Transverse colon (tissue), 4 donors: ENCODE measurements at regions not wholly inside any gene's neighbourhood (a gene's known extent, or its start where the extent isn't known, plus 50 kb on each side); places are given as distances from the start of the nearest gene placed in this dataset.

Source experiments
- DNase-seq: peaks from one replicate; pipeline ENCODE4 v3.0.0-alpha.2; 2019
- H3K27ac ChIP-seq, 4 donors: fragments of 200-600 bp; sonication (generic); 2 replicates each; pipeline ENCODE4 v1.5.1; 2016 to 2018; ENCODE audit warnings: inconsistent platforms in 4 of 4
- H3K27me3 ChIP-seq: fragments of 200-600 bp; sonication (generic); 2 replicates; pipeline ENCODE4 v1.5.1; 2017; ENCODE audit warnings: inconsistent platforms
- H3K36me3 ChIP-seq, 4 donors: fragments of 200-600 bp; sonication (generic); 2 replicates each; pipeline ENCODE4 v1.5.1; 2017 to 2019; ENCODE audit warnings: inconsistent platforms in 4 of 4
- H3K4me1 ChIP-seq, 4 donors: fragments of 200-600 bp; sonication (generic); 2 replicates each; pipeline ENCODE4 v1.5.1; 2017 to 2020; ENCODE audit warnings: inconsistent platforms in 4 of 4
- H3K4me3 ChIP-seq, 4 donors: fragments of 200-600 bp; sonication (generic); 1 replicate in 1 of 4; 2 replicates in 3 of 4; pipeline versions ENCODE4 v1.5.1 to v1.6.1; 2017 to 2019; ENCODE audit warnings: inconsistent platforms in 4 of 4
- H3K9me3 ChIP-seq, 2 donors: fragments of 200-600 bp; sonication (generic); 2 replicates each; pipeline ENCODE4 v1.5.1; 2017 to 2019; ENCODE audit warnings: inconsistent platforms in 2 of 2
- EP300 ChIP-seq: sonication (generic); formaldehyde crosslinking; IDR thresholded peaks from one replicate; pipeline ENCODE4 v1.6.1; 2017; ENCODE audit warnings: antibody characterized with exemption, low read depth
- POLR2A ChIP-seq: fragments of 450-650 bp; IDR thresholded peaks from one replicate; pipeline ENCODE4 v1.6.1; 2016; ENCODE audit warnings: antibody characterized with exemption, mild to moderate bottlenecking, moderate library complexity
- POLR2AphosphoS5 ChIP-seq, 3 donors: sonication (generic); formaldehyde crosslinking; IDR thresholded peaks; one replicate each; pipeline ENCODE4 v1.6.1; 2016; ENCODE audit warnings: antibody characterized with exemption in 3 of 3
- WGBS, 2 donors: methylation state at CpG; one replicate each; pipeline ENCODE4 v1.1.5; 2018; ENCODE audit warnings: low coverage in 1 of 2; 5-methylcytosine and 5-hydroxymethylcytosine counted together
- in situ Hi-C, 4 donors: fragments of 200-750 bp; cut with MboI; loops; one replicate each; pipeline versions ENCODE4 v1.15.0 to v1.15.1; 2017; ENCODE audit warnings: low sequenced_read_pairs in 3 of 4, low pct_ligation_motif_present in 1 of 4, low pct_unique_long_range_greater_than_20kb in 1 of 4
- intact Hi-C: fragments of 100-400 bp; cut with DNase I; formaldehyde crosslinking; loops from one replicate; pipeline ENCODE4 v1.15.1; 2023; ENCODE audit warnings: low total_unique reads
- TF ChIP-seq, protein P1 (sequence below), 5 experiments: fragments of 200-600 bp in 3 of 5; fragments of 450-650 bp in 2 of 5; sonication (generic) in 3 of 5; IDR thresholded peaks; 1 replicate in 2 of 5; 2 replicates in 3 of 5; pipeline ENCODE4 v1.5.1; 2016 to 2017; ENCODE audit warnings: antibody characterized with exemption in 5 of 5, inconsistent platforms in 3 of 5, mild to moderate bottlenecking in 2 of 5, moderate library complexity in 1 of 5

DNA sequence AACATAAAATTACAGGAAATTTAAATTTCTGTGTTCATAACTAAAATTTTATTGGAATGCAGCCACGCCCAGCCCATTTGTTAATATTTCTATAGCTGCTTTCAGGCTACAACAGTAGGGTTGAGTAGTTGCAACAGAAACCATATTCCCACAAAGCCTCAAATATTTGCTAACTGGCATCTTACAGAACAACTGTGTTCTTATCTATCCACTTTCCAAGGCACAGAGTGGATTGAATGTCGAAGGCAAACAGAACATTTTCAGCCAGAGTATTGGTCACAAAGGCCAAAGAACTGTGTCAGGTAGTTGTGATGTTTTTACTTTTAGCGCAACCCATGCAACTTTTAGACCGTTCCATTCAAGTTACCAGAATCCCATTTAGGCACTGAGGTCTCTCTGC, 51.1 kb upstream of the OPN4 start:
- TF ChIP-seq EP300 (no peak), POLR2A (no peak), POLR2AphosphoS5 (IDR thresholded peaks at IDR 0.05) (no peak)
- TF ChIP-seq, protein P1, sequence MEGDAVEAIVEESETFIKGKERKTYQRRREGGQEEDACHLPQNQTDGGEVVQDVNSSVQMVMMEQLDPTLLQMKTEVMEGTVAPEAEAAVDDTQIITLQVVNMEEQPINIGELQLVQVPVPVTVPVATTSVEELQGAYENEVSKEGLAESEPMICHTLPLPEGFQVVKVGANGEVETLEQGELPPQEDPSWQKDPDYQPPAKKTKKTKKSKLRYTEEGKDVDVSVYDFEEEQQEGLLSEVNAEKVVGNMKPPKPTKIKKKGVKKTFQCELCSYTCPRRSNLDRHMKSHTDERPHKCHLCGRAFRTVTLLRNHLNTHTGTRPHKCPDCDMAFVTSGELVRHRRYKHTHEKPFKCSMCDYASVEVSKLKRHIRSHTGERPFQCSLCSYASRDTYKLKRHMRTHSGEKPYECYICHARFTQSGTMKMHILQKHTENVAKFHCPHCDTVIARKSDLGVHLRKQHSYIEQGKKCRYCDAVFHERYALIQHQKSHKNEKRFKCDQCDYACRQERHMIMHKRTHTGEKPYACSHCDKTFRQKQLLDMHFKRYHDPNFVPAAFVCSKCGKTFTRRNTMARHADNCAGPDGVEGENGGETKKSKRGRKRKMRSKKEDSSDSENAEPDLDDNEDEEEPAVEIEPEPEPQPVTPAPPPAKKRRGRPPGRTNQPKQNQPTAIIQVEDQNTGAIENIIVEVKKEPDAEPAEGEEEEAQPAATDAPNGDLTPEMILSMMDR (IDR thresholded peaks at IDR 0.05), result no peak
- in situ Hi-C loops, result no loop called here
- no peak overlapping the region for H3K27ac ChIP-seq
- H3K27me3 ChIP-seq, result no peaks in the 10 kb centered on the region
- H3K36me3 ChIP-seq, result no peaks in the 10 kb centered on the region
- H3K4me3 ChIP-seq, result no peak overlapping the region
- 71 to 87% methylated on average over 1 to 4 of the region's 4 CpGs for WGBS, 2 donors
- no peak for DNase-seq
- intact Hi-C loops, result no loop called here
- no peaks in the 10 kb centered on the region for H3K9me3 ChIP-seq
- H3K4me1 ChIP-seq, result peaks cover 0 to 4% (median 0%) of the 10 kb centered on the region in 4 donors
